Natural killer cell treated with Interleukin-12 subunit alpha and Interleukin-12 subunit beta and Interleukin-15 and Interleukin-18, amount 100 ng/mL, for 72 hours (primary cell): ENCODE measurements at regions not wholly inside any gene's neighbourhood (a gene's known extent, or its start where the extent isn't known, plus 50 kb on each side); places are given as distances from the start of the nearest gene placed in this dataset.
"Not testable (repeated sequence)": the region's sequence is repeated elsewhere in the genome, so short reads cannot be mapped to it uniquely, and the experiment has no call there.

ENCODE experiments used
- ATAC-seq, 2 donors: fragments of 150-1000 bp; cut with Tn5 transposase in 1 of 2; sonication (Bioruptor Pico), chemical (Tn5 transposase) in 1 of 2; 2 replicates each; pipeline ENCODE4 v1.10.0; 2021
- DNase-seq: peaks from one replicate; pipeline ENCODE4 v3.0.0; 2022; ENCODE audit warnings: low spot score
- H3K27ac Mint-ChIP-seq, 2 donors: 1 replicate in 1 of 2; 2 replicates in 1 of 2; pipeline ENCODE4 v1.8.0; 2022; ENCODE audit warnings: mixed read lengths in 2 of 2, mild to moderate bottlenecking in 1 of 2, moderate library complexity in 1 of 2
- H3K27me3 Mint-ChIP-seq, 2 donors: 1 replicate in 1 of 2; 2 replicates in 1 of 2; pipeline ENCODE4 v1.8.0; 2022; ENCODE audit warnings: mixed read lengths in 2 of 2
- H3K36me3 Mint-ChIP-seq: one replicate; pipeline ENCODE4 v1.8.0; 2022; ENCODE audit warnings: mixed read lengths
- H3K4me1 Mint-ChIP-seq, 2 donors: 1 replicate in 1 of 2; 2 replicates in 1 of 2; pipeline ENCODE4 v1.8.0; 2022; ENCODE audit warnings: low read depth in 2 of 2, mixed read lengths in 2 of 2, mild to moderate bottlenecking in 1 of 2
- H3K4me3 Mint-ChIP-seq: one replicate; pipeline ENCODE4 v1.8.0; 2022; ENCODE audit warnings: mixed read lengths
- H3K9me3 Mint-ChIP-seq: 2 replicates; pipeline ENCODE4 v1.8.0; 2022; ENCODE audit warnings: mixed read lengths

GRCh38 chr14:105768039-105768438 lies 241.7 kb downstream of the TMEM121 start:
- not testable (repeated sequence) for H3K9me3 Mint-ChIP-seq, H3K36me3 Mint-ChIP-seq, DNase-seq, H3K4me1 Mint-ChIP-seq, H3K27ac Mint-ChIP-seq, ATAC-seq, H3K4me3 Mint-ChIP-seq, H3K27me3 Mint-ChIP-seq

GRCh38 chr14:105769061-105769730 lies 242.8 kb downstream of the TMEM121 start:
- H3K4me3 Mint-ChIP-seq, H3K27ac Mint-ChIP-seq, DNase-seq, H3K27me3 Mint-ChIP-seq, ATAC-seq, H3K4me1 Mint-ChIP-seq, H3K9me3 Mint-ChIP-seq, H3K36me3 Mint-ChIP-seq: not testable (repeated sequence)

- ATAC-seq, H3K9me3 Mint-ChIP-seq, DNase-seq, H3K36me3 Mint-ChIP-seq, H3K27ac Mint-ChIP-seq, H3K4me1 Mint-ChIP-seq, H3K4me3 Mint-ChIP-seq, H3K27me3 Mint-ChIP-seq: not testable (repeated sequence)
These were observed 244.3 kb downstream of the TMEM121 start for GRCh38 chr14:105770619-105771216.

- peaks cover 0 to 10% of the 10 kb centered on the region in 2 donors for H3K27me3 Mint-ChIP-seq
- ATAC-seq = peak; percentile 20 to 48
- H3K27ac Mint-ChIP-seq, H3K4me1 Mint-ChIP-seq, H3K36me3 Mint-ChIP-seq, H3K9me3 Mint-ChIP-seq, H3K4me3 Mint-ChIP-seq, DNase-seq: not testable (repeated sequence)
These were observed 245.2 kb downstream of the TMEM121 start for GRCh38 chr14:105771261-105772226.

- not testable (repeated sequence) for H3K4me1 Mint-ChIP-seq, H3K9me3 Mint-ChIP-seq, DNase-seq, H3K4me3 Mint-ChIP-seq, H3K27ac Mint-ChIP-seq, ATAC-seq, H3K36me3 Mint-ChIP-seq
- peaks cover 0 to 17% of the 10 kb centered on the region in 2 donors for H3K27me3 Mint-ChIP-seq
These were observed 246.4 kb downstream of the TMEM121 start for GRCh38 chr14:105772710-105773250.

- Mint-ChIP-seq H3K4me3 (no peak overlapping the region), H3K36me3 (peaks cover 6% of the 10 kb centered on the region), H3K27ac (no peak overlapping the region), H3K27me3 (peaks cover 0 to 17% of the 10 kb centered on the region in 2 donors), H3K4me1 (peaks cover 0 to 2% of the 10 kb centered on the region in 2 donors), H3K9me3 (peaks cover 5% of the 10 kb centered on the region)
- no peak for DNase-seq
- ATAC-seq = no peak
These were observed 247.2 kb downstream of the TMEM121 start for GRCh38 chr14:105773584-105773983.

- H3K27ac Mint-ChIP-seq = no peak overlapping the region
- no peak for DNase-seq
- peaks cover 7% of the 10 kb centered on the region for H3K36me3 Mint-ChIP-seq
- ATAC-seq = no peak
- peaks cover 0 to 17% of the 10 kb centered on the region in 2 donors for H3K27me3 Mint-ChIP-seq
- H3K4me1 Mint-ChIP-seq = peaks cover 0 to 2% of the 10 kb centered on the region in 2 donors
- H3K9me3 Mint-ChIP-seq = peaks cover 5% of the 10 kb centered on the region
- H3K4me3 Mint-ChIP-seq = no peak overlapping the region
These were observed 247.6 kb downstream of the TMEM121 start for GRCh38 chr14:105774001-105774400.

- DNase-seq = not testable (repeated sequence)
These were observed 248.4 kb downstream of the TMEM121 start for GRCh38 chr14:105774585-105775348.

GRCh38 chr14:105775349-105775923 lies 249.1 kb downstream of the TMEM121 start:
- H3K27ac Mint-ChIP-seq, H3K4me3 Mint-ChIP-seq: not testable (repeated sequence)
- ATAC-seq = peak in 1 of 2 donors; percentile 37

More at GRCh38 chr14:105774585-105775348, 248.4 kb downstream of the TMEM121 start:
- H3K4me1 Mint-ChIP-seq, H3K9me3 Mint-ChIP-seq, H3K4me3 Mint-ChIP-seq, H3K27ac Mint-ChIP-seq: not testable (repeated sequence)
- peaks cover 0 to 17% of the 10 kb centered on the region in 2 donors for H3K27me3 Mint-ChIP-seq
- peaks cover 11% of the 10 kb centered on the region for H3K36me3 Mint-ChIP-seq
- ATAC-seq = peak; percentile 11 to 18

GRCh38 chr14:105776112-105776511 lies 249.7 kb downstream of the TMEM121 start:
- peaks cover 23% of the 10 kb centered on the region for H3K36me3 Mint-ChIP-seq
- not testable (repeated sequence) for H3K4me3 Mint-ChIP-seq, H3K27ac Mint-ChIP-seq, H3K4me1 Mint-ChIP-seq, ATAC-seq, DNase-seq
- peaks cover 16% of the 10 kb centered on the region for H3K9me3 Mint-ChIP-seq
- H3K27me3 Mint-ChIP-seq = peaks cover 4 to 20% of the 10 kb centered on the region in 2 donors

More at GRCh38 chr14:105775349-105775923, 249.1 kb downstream of the TMEM121 start:
- Mint-ChIP-seq H3K9me3 (peaks cover 12% of the 10 kb centered on the region), H3K27me3 (peaks cover 0 to 19% of the 10 kb centered on the region in 2 donors), H3K36me3 (peaks cover 17% of the 10 kb centered on the region)
- DNase-seq, H3K4me1 Mint-ChIP-seq: not testable (repeated sequence)

GRCh38 chr14:105776924-105777323 lies 250.5 kb downstream of the TMEM121 start:
- Mint-ChIP-seq H3K4me3 (no peak overlapping the region), H3K4me1 (peaks cover 0 to 2% of the 10 kb centered on the region in 2 donors), H3K9me3 (peaks cover 20% of the 10 kb centered on the region), H3K36me3 (peaks cover 29% of the 10 kb centered on the region), H3K27ac (no peak overlapping the region), H3K27me3 (peaks cover 12 to 25% of the 10 kb centered on the region in 2 donors)
- DNase-seq = no peak
- ATAC-seq = no peak

- no peaks in the 10 kb centered on the region for H3K4me1 Mint-ChIP-seq
- H3K4me3 Mint-ChIP-seq = no peak overlapping the region
- H3K27me3 Mint-ChIP-seq = peaks cover 16 to 30% of the 10 kb centered on the region in 2 donors
- H3K27ac Mint-ChIP-seq = no peak overlapping the region
- H3K9me3 Mint-ChIP-seq = peaks cover 16% of the 10 kb centered on the region
- peaks cover 27% of the 10 kb centered on the region for H3K36me3 Mint-ChIP-seq
- ATAC-seq = no peak
- DNase-seq = no peak
These were observed 257.3 kb downstream of the TMEM121 start for GRCh38 chr14:105783707-105784106.
